Endodermal cell (in vitro differentiated cells): ENCODE measurements at regions not wholly inside any gene's neighbourhood (a gene's known extent, or its start where the extent isn't known, plus 50 kb on each side); places are given as distances from the start of the nearest gene placed in this dataset.

Experiments used
- DNase-seq: peaks from one replicate; pipeline ENCODE4 v3.0.0-alpha.2; 2017
- H3K27ac ChIP-seq: 2 replicates; pipeline ENCODE4 v1.5.1; 2013; ENCODE audit warnings: mild to moderate bottlenecking, low read depth, low read length, moderate library complexity
- H3K27me3 ChIP-seq: 2 replicates; pipeline ENCODE4 v1.6.1; 2013; ENCODE audit warnings: mild to moderate bottlenecking, low read length, moderate library complexity; ENCODE audit not compliant: insufficient read depth, control insufficient read depth, poor library complexity, severe bottlenecking
- H3K36me3 ChIP-seq: 2 replicates; pipeline ENCODE4 v1.7.0; 2013; ENCODE audit warnings: mild to moderate bottlenecking, low read length, moderate library complexity; ENCODE audit not compliant: control insufficient read depth, insufficient read depth
- H3K4me1 ChIP-seq: one replicate; pipeline ENCODE4 v1.7.0; 2013; ENCODE audit warnings: low read length; ENCODE audit not compliant: control insufficient read depth, insufficient read depth
- H3K4me3 ChIP-seq: 2 replicates; pipeline ENCODE4 v1.5.1; 2013; ENCODE audit warnings: mild to moderate bottlenecking, low read length, moderate library complexity
- H3K9ac ChIP-seq: 2 replicates; pipeline ENCODE4 v1.6.1; 2013; ENCODE audit warnings: mild to moderate bottlenecking, low read length, moderate library complexity; ENCODE audit not compliant: poor library complexity, severe bottlenecking; ENCODE audit errors: extremely low read depth
- H3K9me3 ChIP-seq: 2 replicates; pipeline ENCODE4 v1.6.1; 2013; ENCODE audit warnings: mild to moderate bottlenecking, low read length, moderate library complexity; ENCODE audit not compliant: control insufficient read depth
- H3K27ac Mint-ChIP-seq: 2 replicates; pipeline ENCODE4 v1.8.0; 2020; ENCODE audit warnings: mixed read lengths
- H3K27me3 Mint-ChIP-seq: 2 replicates; pipeline ENCODE4 v1.8.0; 2021; ENCODE audit warnings: mild to moderate bottlenecking, mixed read lengths; ENCODE audit not compliant: insufficient read depth
- H3K36me3 Mint-ChIP-seq: 2 replicates; pipeline ENCODE4 v1.8.0; 2020; ENCODE audit warnings: low read depth, mixed read lengths
- H3K4me1 Mint-ChIP-seq: 2 replicates; pipeline ENCODE4 v1.8.0; 2020; ENCODE audit warnings: mixed read lengths
- H3K4me3 Mint-ChIP-seq: 2 replicates; pipeline ENCODE4 v1.8.0; 2020; ENCODE audit warnings: mild to moderate bottlenecking, moderate library complexity, mixed read lengths
- H3K9me3 Mint-ChIP-seq: 2 replicates; pipeline ENCODE4 v1.8.0; 2020; ENCODE audit warnings: mild to moderate bottlenecking, mixed read lengths
- WGBS, 2 experiments: methylation state at CpG; one replicate each; pipeline versions ENCODE4 v1.1.5 to v1.1.7; 2013; ENCODE audit warnings: missing lambda C conversion rate in 2 of 2, mixed read lengths in 1 of 2; ENCODE audit not compliant: insufficient coverage in 1 of 2, insufficient read length in 1 of 2; 5-methylcytosine and 5-hydroxymethylcytosine counted together
- TF ChIP-seq, protein P1 (sequence below): fragments of 200-600 bp; sonication (generic); conservative IDR thresholded peaks from 2 replicates; pipeline ENCODE4 v1.5.0; 2021; ENCODE audit warnings: antibody characterized with exemption, mild to moderate bottlenecking

DNA sequence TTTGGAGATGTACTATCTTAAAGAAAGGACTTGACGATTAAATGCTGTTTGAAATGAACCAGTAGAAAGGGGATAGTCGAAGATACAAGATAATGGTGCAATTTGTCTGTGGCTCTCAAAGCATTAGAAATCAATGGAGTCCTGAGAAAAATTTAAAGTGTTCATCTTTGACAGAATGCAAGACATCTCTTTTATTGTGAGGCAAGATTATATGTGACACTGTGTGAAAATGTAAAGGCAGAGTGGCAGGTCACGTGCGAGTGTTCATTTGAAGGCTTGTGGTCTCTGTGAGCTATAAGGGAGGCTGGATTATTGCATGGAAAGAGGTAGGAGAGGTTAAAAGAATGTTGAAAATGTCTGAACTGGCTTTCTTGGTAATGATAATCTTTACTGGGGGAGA is 709.2 kb downstream of the DSC3 start:
- Mint-ChIP-seq H3K27me3 (no peaks in the 10 kb centered on the region), H3K4me1 (no peaks in the 10 kb centered on the region)

DNA sequence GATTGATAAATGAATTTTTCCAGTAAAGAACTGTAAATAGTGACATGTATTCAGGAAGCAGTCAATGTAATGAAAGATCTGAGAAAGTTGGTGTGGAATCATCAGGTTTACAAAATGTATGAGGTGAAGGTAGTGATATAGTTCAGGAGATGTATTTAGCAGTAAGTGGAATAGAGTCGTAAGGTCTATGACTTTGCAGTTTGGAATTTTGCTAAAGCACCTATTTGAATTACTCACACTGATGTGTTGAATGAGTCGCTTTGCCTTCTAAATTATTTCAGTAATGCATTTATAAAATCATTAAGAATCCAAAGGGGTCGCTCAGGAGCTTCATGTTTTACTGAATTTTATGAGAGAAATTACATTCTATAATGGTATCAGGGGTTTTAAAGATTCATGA is 713.7 kb downstream of the DSC3 start:
- Mint-ChIP-seq H3K4me3 (no peak overlapping the region), H3K4me1 (no peaks in the 10 kb centered on the region), H3K9me3 (no peaks in the 10 kb centered on the region), H3K27ac (no peak overlapping the region), H3K36me3 (no peaks in the 10 kb centered on the region), H3K27me3 (no peaks in the 10 kb centered on the region)
- TF ChIP-seq, protein P1, sequence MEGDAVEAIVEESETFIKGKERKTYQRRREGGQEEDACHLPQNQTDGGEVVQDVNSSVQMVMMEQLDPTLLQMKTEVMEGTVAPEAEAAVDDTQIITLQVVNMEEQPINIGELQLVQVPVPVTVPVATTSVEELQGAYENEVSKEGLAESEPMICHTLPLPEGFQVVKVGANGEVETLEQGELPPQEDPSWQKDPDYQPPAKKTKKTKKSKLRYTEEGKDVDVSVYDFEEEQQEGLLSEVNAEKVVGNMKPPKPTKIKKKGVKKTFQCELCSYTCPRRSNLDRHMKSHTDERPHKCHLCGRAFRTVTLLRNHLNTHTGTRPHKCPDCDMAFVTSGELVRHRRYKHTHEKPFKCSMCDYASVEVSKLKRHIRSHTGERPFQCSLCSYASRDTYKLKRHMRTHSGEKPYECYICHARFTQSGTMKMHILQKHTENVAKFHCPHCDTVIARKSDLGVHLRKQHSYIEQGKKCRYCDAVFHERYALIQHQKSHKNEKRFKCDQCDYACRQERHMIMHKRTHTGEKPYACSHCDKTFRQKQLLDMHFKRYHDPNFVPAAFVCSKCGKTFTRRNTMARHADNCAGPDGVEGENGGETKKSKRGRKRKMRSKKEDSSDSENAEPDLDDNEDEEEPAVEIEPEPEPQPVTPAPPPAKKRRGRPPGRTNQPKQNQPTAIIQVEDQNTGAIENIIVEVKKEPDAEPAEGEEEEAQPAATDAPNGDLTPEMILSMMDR, result no peak
- WGBS, 2 experiments, result 83 to 85% methylated on average over 1 of the region's 3 CpGs
- H3K9ac ChIP-seq, result no peak overlapping the region
- H3K4me3 ChIP-seq, result no peak overlapping the region
- no peak for DNase-seq
- H3K9me3 ChIP-seq, result no peaks in the 10 kb centered on the region
- H3K27me3 ChIP-seq, result no peaks in the 10 kb centered on the region
- H3K36me3 ChIP-seq, result no peaks in the 10 kb centered on the region
- H3K27ac ChIP-seq, result no peak overlapping the region
- no peaks in the 10 kb centered on the region for H3K4me1 ChIP-seq

More for the DNA sequence above, 709.2 kb downstream of the DSC3 start:
- H3K9me3 ChIP-seq, result no peaks in the 10 kb centered on the region
- TF ChIP-seq, protein P1, result no peak
- no peaks in the 10 kb centered on the region for H3K36me3 Mint-ChIP-seq
- DNase-seq, result no peak
- no peak overlapping the region for H3K4me3 Mint-ChIP-seq
- H3K36me3 ChIP-seq, result no peaks in the 10 kb centered on the region
- H3K27ac ChIP-seq, result no peak overlapping the region
- no peak overlapping the region for H3K27ac Mint-ChIP-seq
- WGBS, 2 experiments, result 93 to 94% methylated on average over 4 of the region's 4 CpGs
- no peak overlapping the region for H3K4me3 ChIP-seq
- H3K27me3 ChIP-seq, result no peaks in the 10 kb centered on the region
- no peaks in the 10 kb centered on the region for H3K9me3 Mint-ChIP-seq
- H3K4me1 ChIP-seq, result no peaks in the 10 kb centered on the region
- H3K9ac ChIP-seq, result no peak overlapping the region

DNA sequence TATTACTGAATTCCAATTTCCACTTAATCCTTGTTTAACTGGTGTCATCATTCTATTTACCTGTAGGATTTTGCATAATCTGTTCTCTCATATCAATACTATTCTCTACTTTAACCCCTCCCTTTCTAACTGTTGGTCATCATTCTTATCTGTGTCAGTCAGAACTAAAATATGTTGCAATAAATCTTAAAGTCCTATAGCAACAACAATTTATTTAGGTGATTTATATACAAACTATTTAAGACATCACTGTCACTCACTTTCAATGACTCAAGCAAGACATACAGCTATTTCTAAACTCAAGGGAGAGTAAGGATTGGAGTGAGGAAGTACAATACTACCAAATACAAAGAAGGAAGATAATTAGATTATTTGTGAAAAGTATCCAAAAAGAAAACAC is 740.4 kb downstream of the DSC3 start:
- Mint-ChIP-seq H3K27me3 (no peaks in the 10 kb centered on the region), H3K27ac (no peak overlapping the region), H3K36me3 (no peaks in the 10 kb centered on the region), H3K4me1 (no peaks in the 10 kb centered on the region), H3K9me3 (no peaks in the 10 kb centered on the region), H3K4me3 (no peak overlapping the region)
- no peaks in the 10 kb centered on the region for H3K4me1 ChIP-seq
- H3K27ac ChIP-seq, result no peak overlapping the region
- TF ChIP-seq, protein P1, result no peak
- H3K36me3 ChIP-seq, result no peaks in the 10 kb centered on the region
- no peak overlapping the region for H3K4me3 ChIP-seq
- H3K27me3 ChIP-seq, result no peaks in the 10 kb centered on the region
- no peak for DNase-seq
- no peaks in the 10 kb centered on the region for H3K9me3 ChIP-seq
- H3K9ac ChIP-seq, result no peak overlapping the region
